Mesenchymal stem cell (in vitro differentiated cells and primary cell): ENCODE measurements at regions not wholly inside any gene's neighbourhood (a gene's known extent, or its start where the extent isn't known, plus 50 kb on each side); places are given as distances from the start of the nearest gene placed in this dataset.

Experiments used
- DNase-seq: peaks from one replicate; pipeline ENCODE4 v3.0.0-alpha.2; 2013
- H2AFZ ChIP-seq: one replicate; pipeline ENCODE4 v1.6.1; 2013; ENCODE audit warnings: low read depth, mild to moderate bottlenecking, control low read depth, inconsistent platforms, low read length, moderate library complexity
- H2AK5ac ChIP-seq: 2 replicates; pipeline ENCODE4 v1.6.1; 2013; ENCODE audit warnings: low read length, moderate library complexity, mild to moderate bottlenecking, inconsistent platforms; ENCODE audit not compliant: severe bottlenecking
- H2BK120ac ChIP-seq: one replicate; pipeline ENCODE4 v1.6.1; 2013; ENCODE audit warnings: low read depth, mild to moderate bottlenecking, inconsistent platforms, low read length, moderate library complexity
- H2BK12ac ChIP-seq, 2 experiments: one replicate each; pipeline ENCODE4 v1.6.1; 2013; ENCODE audit warnings: inconsistent platforms in 2 of 2, low read length in 2 of 2, mild to moderate bottlenecking in 2 of 2, moderate library complexity in 2 of 2, control low read depth in 1 of 2
- H2BK15ac ChIP-seq: one replicate; pipeline ENCODE4 v1.6.1; 2013; ENCODE audit warnings: mild to moderate bottlenecking, low read depth, inconsistent platforms; ENCODE audit not compliant: poor library complexity, severe bottlenecking
- H2BK5ac ChIP-seq: 2 replicates; pipeline ENCODE4 v1.6.1; 2013; ENCODE audit warnings: low read depth, mild to moderate bottlenecking, low read length, control low read depth, inconsistent platforms; ENCODE audit not compliant: poor library complexity, severe bottlenecking
- H3K14ac ChIP-seq, 2 experiments: one replicate each; pipeline ENCODE4 v1.6.1; 2013; ENCODE audit warnings: inconsistent platforms in 2 of 2, low read length in 2 of 2, control low read depth in 1 of 2, mild to moderate bottlenecking in 1 of 2, moderate library complexity in 1 of 2
- H3K18ac ChIP-seq, 2 experiments: one replicate each; pipeline ENCODE4 v1.6.1; 2013; ENCODE audit warnings: inconsistent platforms in 2 of 2, low read length in 2 of 2, control low read depth in 1 of 2, low read depth in 1 of 2, mild to moderate bottlenecking in 1 of 2
- H3K23ac ChIP-seq, 2 experiments: one replicate each; pipeline ENCODE4 v1.6.1; 2013; ENCODE audit warnings: inconsistent platforms in 2 of 2, low read length in 2 of 2, mild to moderate bottlenecking in 2 of 2, moderate library complexity in 2 of 2, control low read depth in 1 of 2
- H3K27ac ChIP-seq: 2 replicates; pipeline ENCODE4 v1.5.1; 2013; ENCODE audit warnings: mild to moderate bottlenecking, moderate library complexity, low read length, control low read depth, inconsistent platforms; ENCODE audit not compliant: poor library complexity, severe bottlenecking
- H3K27me3 ChIP-seq, 2 experiments: 2 replicates each; pipeline versions ENCODE4 v1.6.1 to v1.7.0; 2013; ENCODE audit warnings: low read length in 2 of 2, mild to moderate bottlenecking in 2 of 2, moderate library complexity in 2 of 2, control low read depth in 1 of 2, inconsistent platforms in 1 of 2; ENCODE audit not compliant: control insufficient read depth in 1 of 2, insufficient read depth in 1 of 2
- H3K36me3 ChIP-seq, 2 experiments: 2 replicates each; pipeline versions ENCODE4 v1.6.1 to v1.7.0; 2013; ENCODE audit warnings: low read length in 2 of 2, control low read depth in 1 of 2, inconsistent platforms in 1 of 2, low read depth in 1 of 2, mild to moderate bottlenecking in 1 of 2; ENCODE audit not compliant: insufficient read depth in 2 of 2, control insufficient read depth in 1 of 2
- H3K4ac ChIP-seq, 2 experiments: one replicate each; pipeline ENCODE4 v1.6.1; 2013; ENCODE audit warnings: inconsistent platforms in 2 of 2, low read length in 2 of 2, mild to moderate bottlenecking in 2 of 2, moderate library complexity in 2 of 2, control low read depth in 1 of 2, low read depth in 1 of 2
- H3K4me1 ChIP-seq: 2 replicates; pipeline ENCODE4 v1.6.1; 2013; ENCODE audit warnings: low read depth, low read length, control low read depth; ENCODE audit not compliant: control insufficient read depth, insufficient read depth
- H3K4me2 ChIP-seq: 2 replicates; pipeline ENCODE4 v1.6.1; 2013; ENCODE audit warnings: low read length, mild to moderate bottlenecking, inconsistent platforms; ENCODE audit not compliant: poor library complexity, severe bottlenecking
- H3K4me3 ChIP-seq, 2 experiments: 2 replicates each; pipeline versions ENCODE4 v1.5.1 to v1.7.0; 2013; ENCODE audit warnings: low read length in 2 of 2, mild to moderate bottlenecking in 2 of 2, control low read depth in 1 of 2, low read depth in 1 of 2; ENCODE audit not compliant: insufficient read depth in 1 of 2
- H3K79me1 ChIP-seq: replicated peaks from 2 replicates; pipeline ENCODE4 v1.6.1; 2013; ENCODE audit warnings: mild to moderate bottlenecking, control low read depth, low read length, inconsistent platforms; ENCODE audit not compliant: poor library complexity, severe bottlenecking
- H3K9ac ChIP-seq: 2 replicates; pipeline ENCODE4 v1.7.0; 2013; ENCODE audit warnings: mild to moderate bottlenecking, low read length, moderate library complexity
- H3K9me3 ChIP-seq: 2 replicates; pipeline ENCODE4 v1.7.0; 2013; ENCODE audit warnings: mild to moderate bottlenecking, low read length; ENCODE audit not compliant: control insufficient read depth
- H4K8ac ChIP-seq: one replicate; pipeline ENCODE4 v1.6.1; 2013; ENCODE audit warnings: inconsistent platforms, mild to moderate bottlenecking, low read length, moderate library complexity
- H4K91ac ChIP-seq: one replicate; pipeline ENCODE4 v1.6.1; 2013; ENCODE audit warnings: mild to moderate bottlenecking, low read length, inconsistent platforms
- WGBS: methylation state at CpG from one replicate; pipeline ENCODE4 v1.1.7; 2013; ENCODE audit warnings: mixed read lengths; 5-methylcytosine and 5-hydroxymethylcytosine counted together

- no peak overlapping the region for H3K4me2 ChIP-seq
- no peak overlapping the region for H3K4ac ChIP-seq
- no peak overlapping the region for H2BK15ac ChIP-seq
- H3K4me1 ChIP-seq, result no peaks in the 10 kb centered on the region
- H3K14ac ChIP-seq, result no peak overlapping the region
- H4K8ac ChIP-seq, result no peak overlapping the region
- peaks cover 7% of the 10 kb centered on the region for H3K9me3 ChIP-seq
- H3K27ac ChIP-seq, result no peak overlapping the region
- no peak overlapping the region for H4K91ac ChIP-seq
- no peak overlapping the region for H2AK5ac ChIP-seq
- H3K18ac ChIP-seq, result no peak overlapping the region
- no peak overlapping the region for H2BK12ac ChIP-seq
- no peak overlapping the region for H3K9ac ChIP-seq
- 70% methylated on average over 1 of the region's 2 CpGs for WGBS
- no peak overlapping the region for H2BK5ac ChIP-seq
- no peak overlapping the region for H2AFZ ChIP-seq
- no peak overlapping the region for H3K4me3 ChIP-seq
- H3K27me3 ChIP-seq, result no peaks in the 10 kb centered on the region
- no peaks in the 10 kb centered on the region for H3K79me1 ChIP-seq
- no peaks in the 10 kb centered on the region for H3K36me3 ChIP-seq
- DNase-seq, result no peak
- no peak overlapping the region for H3K23ac ChIP-seq
- no peak overlapping the region for H2BK120ac ChIP-seq
Measured at GRCh38 chr1:5256793-5257192, 602.4 kb downstream of the AJAP1 start.

- no peak overlapping the region for H3K4me3 ChIP-seq
- H3K9ac ChIP-seq, result no peak overlapping the region
- no peak for DNase-seq
- no peak overlapping the region for H2AK5ac ChIP-seq
- H4K91ac ChIP-seq, result no peak overlapping the region
- no peak overlapping the region for H3K4me2 ChIP-seq
- H2BK15ac ChIP-seq, result no peak overlapping the region
- no peak overlapping the region for H3K27ac ChIP-seq
- no peaks in the 10 kb centered on the region for H3K36me3 ChIP-seq
- H3K14ac ChIP-seq, result no peak overlapping the region
- no peak overlapping the region for H2BK5ac ChIP-seq
- H3K79me1 ChIP-seq, result no peaks in the 10 kb centered on the region
- no peak overlapping the region for H2BK12ac ChIP-seq
- H3K4me1 ChIP-seq, result no peaks in the 10 kb centered on the region
- H4K8ac ChIP-seq, result no peak overlapping the region
- no peak overlapping the region for H3K4ac ChIP-seq
- WGBS, result 88% methylated on average over 2 of the region's 2 CpGs
- no peak overlapping the region for H3K18ac ChIP-seq
- no peak overlapping the region for H2AFZ ChIP-seq
- H2BK120ac ChIP-seq, result no peak overlapping the region
- H3K27me3 ChIP-seq, result no peaks in the 10 kb centered on the region
- peaks cover 5% of the 10 kb centered on the region for H3K9me3 ChIP-seq
- H3K23ac ChIP-seq, result no peak overlapping the region
Measured at GRCh38 chr1:5254975-5255374, 600.6 kb downstream of the AJAP1 start.

GRCh38 chr1:5254131-5254725, 599.8 kb downstream of the AJAP1 start:
- Histone ChIP-seq H3K4me3 (no peak overlapping the region), H2BK5ac (no peak overlapping the region), H3K4ac (no peak overlapping the region), H3K4me2 (no peak overlapping the region), H2BK15ac (no peak overlapping the region), H3K9ac (no peak overlapping the region), H3K27ac (no peak overlapping the region), H2BK120ac (no peak overlapping the region), H3K79me1 (no peaks in the 10 kb centered on the region), H4K91ac (no peak overlapping the region), H3K36me3 (no peaks in the 10 kb centered on the region), H3K23ac (no peak overlapping the region), H3K27me3 (no peaks in the 10 kb centered on the region), H3K4me1 (no peaks in the 10 kb centered on the region), H4K8ac (peak overlapping the region; percentile 23), H2AK5ac (no peak overlapping the region), H3K9me3 (no peaks in the 10 kb centered on the region), H3K14ac (no peak overlapping the region), H3K18ac (no peak overlapping the region), H2BK12ac (no peak overlapping the region), H2AFZ (no peak overlapping the region)
- DNase-seq, result no peak
- WGBS, result 79% methylated on average over 15 of the region's 15 CpGs

GRCh38 chr1:5253036-5253435, 598.6 kb downstream of the AJAP1 start:
- no peak overlapping the region for H4K8ac ChIP-seq
- no peak overlapping the region for H2AK5ac ChIP-seq
- H3K79me1 ChIP-seq, result no peaks in the 10 kb centered on the region
- no peaks in the 10 kb centered on the region for H3K4me1 ChIP-seq
- H3K14ac ChIP-seq, result no peak overlapping the region
- H3K4ac ChIP-seq, result no peak overlapping the region
- H2BK15ac ChIP-seq, result no peak overlapping the region
- H3K27ac ChIP-seq, result no peak overlapping the region
- no peak overlapping the region for H3K23ac ChIP-seq
- no peaks in the 10 kb centered on the region for H3K36me3 ChIP-seq
- no peak overlapping the region for H2BK120ac ChIP-seq
- H3K4me3 ChIP-seq, result no peak overlapping the region
- H2BK5ac ChIP-seq, result no peak overlapping the region
- H4K91ac ChIP-seq, result no peak overlapping the region
- H3K9me3 ChIP-seq, result no peaks in the 10 kb centered on the region
- H3K4me2 ChIP-seq, result no peak overlapping the region
- no peaks in the 10 kb centered on the region for H3K27me3 ChIP-seq
- no peak overlapping the region for H3K18ac ChIP-seq
- no peak overlapping the region for H2AFZ ChIP-seq
- DNase-seq, result no peak
- no peak overlapping the region for H2BK12ac ChIP-seq
- WGBS, result 90% methylated on average over 5 of the region's 5 CpGs
- H3K9ac ChIP-seq, result no peak overlapping the region
